Breast epithelium (tissue), 4 donors: ENCODE measurements at regions not wholly inside any gene's neighbourhood (a gene's known extent, or its start where the extent isn't known, plus 50 kb on each side); places are given as distances from the start of the nearest gene placed in this dataset.

ENCODE experiments used
- DNase-seq, 2 donors: peaks; one replicate each; pipeline ENCODE4 v3.0.0-alpha.2; 2019; ENCODE audit warnings: low spot score in 2 of 2
- H3K27ac ChIP-seq, 2 donors: fragments of 200-600 bp; sonication (generic) in 1 of 2; one replicate each; pipeline ENCODE4 v1.5.1; 2016 to 2019; ENCODE audit warnings: mild to moderate bottlenecking in 1 of 2
- H3K27me3 ChIP-seq, 2 donors: fragments of 200-600 bp; sonication (generic) in 1 of 2; one replicate each; pipeline versions ENCODE4 v1.5.1 to v1.6.0; 2017 to 2019; ENCODE audit warnings: control low read depth in 1 of 2, mild to moderate bottlenecking in 1 of 2
- H3K36me3 ChIP-seq: fragments of 200-600 bp; one replicate; pipeline ENCODE4 v1.5.1; 2019
- H3K4me1 ChIP-seq, 2 donors: fragments of 200-600 bp; sonication (generic); one replicate each; pipeline ENCODE4 v1.5.1; 2016 to 2019; ENCODE audit warnings: control low read depth in 1 of 2
- H3K4me3 ChIP-seq, 3 donors: fragments of 200-600 bp; sonication (generic); 1 replicate in 2 of 3; 2 replicates in 1 of 3; pipeline ENCODE4 v1.5.1; 2016 to 2019; ENCODE audit warnings: mild to moderate bottlenecking in 3 of 3, moderate library complexity in 2 of 3
- H3K9me3 ChIP-seq, 2 donors: fragments of 200-600 bp; sonication (generic) in 1 of 2; one replicate each; pipeline ENCODE4 v1.5.1; 2016 to 2019; ENCODE audit warnings: control low read depth in 1 of 2
- CTCF ChIP-seq, 3 donors: fragments of 450-650 bp; IDR thresholded peaks; one replicate each; pipeline ENCODE4 v1.5.1; 2016 to 2017; ENCODE audit warnings: antibody characterized with exemption in 3 of 3, mild to moderate bottlenecking in 3 of 3, moderate library complexity in 3 of 3
- POLR2A ChIP-seq: fragments of 450-650 bp; IDR thresholded peaks from one replicate; pipeline ENCODE4 v1.6.1; 2016; ENCODE audit warnings: antibody characterized with exemption, mild to moderate bottlenecking, moderate library complexity
- POLR2AphosphoS5 ChIP-seq, 3 donors: sonication (generic); formaldehyde crosslinking; IDR thresholded peaks; one replicate each; pipeline ENCODE4 v1.6.1; 2017; ENCODE audit warnings: antibody characterized with exemption in 3 of 3
- intact Hi-C: fragments of 100-400 bp; cut with DNase I; formaldehyde crosslinking; loops from one replicate; pipeline ENCODE4 v1.15.1; 2023; ENCODE audit warnings: low total_unique reads

DNA sequence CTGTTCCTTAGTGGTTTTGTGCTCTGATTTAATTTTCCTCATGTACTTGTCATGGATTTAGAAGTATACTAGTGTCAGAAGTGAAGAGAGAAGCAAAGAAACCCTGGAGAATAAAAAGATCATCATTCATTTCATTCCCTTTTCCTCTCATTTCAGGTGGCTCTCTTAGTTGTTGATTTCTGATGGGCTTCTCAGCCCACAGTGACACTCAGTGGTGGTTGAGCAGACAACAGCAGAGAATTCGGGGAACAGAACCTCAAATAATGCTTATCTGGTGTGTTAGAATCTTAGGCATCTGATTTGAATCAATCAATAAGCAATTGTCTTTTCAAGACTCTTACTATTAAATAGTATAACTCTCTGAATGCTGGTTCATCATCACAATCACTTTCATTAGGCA lies 1289.4 kb downstream of the FAM181B start:
- Histone ChIP-seq H3K36me3 (no peaks in the 10 kb centered on the region), H3K27me3 (no peaks in the 10 kb centered on the region), H3K9me3 (no peaks in the 10 kb centered on the region), H3K4me3 (no peak overlapping the region), H3K4me1 (no peaks in the 10 kb centered on the region), H3K27ac (no peak overlapping the region)
- intact Hi-C loops: no loop called here
- no peak for TF ChIP-seq POLR2A
- TF ChIP-seq CTCF (IDR thresholded peaks at IDR 0.05): no peak
- no peak for TF ChIP-seq POLR2AphosphoS5 (IDR thresholded peaks at IDR 0.05)
- no peak for DNase-seq

DNA sequence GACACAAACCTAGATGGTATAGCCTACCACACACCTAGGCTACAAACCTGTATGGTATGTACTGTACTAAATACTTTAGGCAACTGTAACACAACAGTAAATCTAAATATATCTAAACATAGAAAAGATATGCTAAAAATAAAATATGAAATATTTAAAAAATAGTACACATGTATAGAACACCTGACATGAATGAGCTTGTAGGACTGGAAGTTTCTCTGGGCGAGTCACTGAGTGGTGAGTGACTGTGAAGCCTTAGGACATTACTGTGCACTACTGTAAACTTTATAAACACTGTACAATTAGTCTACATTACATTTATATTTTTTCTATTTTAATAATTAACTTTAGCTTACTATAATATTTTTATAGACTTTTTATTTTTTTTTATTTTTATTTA lies 1301.3 kb downstream of the FAM181B start:
- intact Hi-C loops: no loop called here
- Histone ChIP-seq H3K36me3 (no peaks in the 10 kb centered on the region), H3K27ac (no peak overlapping the region), H3K4me3 (no peak overlapping the region), H3K27me3 (no peaks in the 10 kb centered on the region), H3K4me1 (no peaks in the 10 kb centered on the region), H3K9me3 (no peaks in the 10 kb centered on the region)
- no peak for DNase-seq
- TF ChIP-seq POLR2AphosphoS5 (IDR thresholded peaks at IDR 0.05) (no peak), POLR2A (no peak), CTCF (IDR thresholded peaks at IDR 0.05) (no peak)

GRCh38 chr11:81424822-81425221 lies 1308.8 kb downstream of the FAM181B start:
- DNase-seq: no peak
- no peaks in the 10 kb centered on the region for H3K27me3 ChIP-seq
- no peaks in the 10 kb centered on the region for H3K9me3 ChIP-seq
- intact Hi-C loops: no loop called here
- H3K4me3 ChIP-seq: no peak overlapping the region
- no peaks in the 10 kb centered on the region for H3K36me3 ChIP-seq
- TF ChIP-seq CTCF (IDR thresholded peaks at IDR 0.05) (no peak), POLR2AphosphoS5 (IDR thresholded peaks at IDR 0.05) (no peak), POLR2A (no peak)
- H3K4me1 ChIP-seq: no peaks in the 10 kb centered on the region
- H3K27ac ChIP-seq: no peak overlapping the region

DNA sequence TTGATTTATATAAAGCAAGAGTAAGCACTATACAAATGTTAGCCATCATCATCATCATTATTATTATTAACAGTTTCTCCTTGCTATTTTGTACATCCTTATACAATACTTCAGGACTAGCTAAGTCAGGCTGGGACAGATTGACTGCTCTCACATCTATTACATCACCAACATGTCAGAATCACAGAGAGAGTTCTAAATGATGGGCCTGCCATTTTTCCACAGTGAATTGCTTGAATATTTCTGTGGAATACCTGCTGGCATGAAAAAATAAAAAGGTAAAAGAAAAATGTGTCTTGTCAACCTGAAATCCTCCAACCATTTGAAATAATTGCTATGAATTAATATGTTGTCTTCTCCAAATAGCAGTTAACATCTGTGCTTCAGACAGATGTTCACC lies 1311.3 kb downstream of the FAM181B start:
- Histone ChIP-seq H3K36me3 (no peaks in the 10 kb centered on the region), H3K4me3 (no peak overlapping the region), H3K27ac (no peak overlapping the region), H3K4me1 (no peaks in the 10 kb centered on the region), H3K9me3 (no peaks in the 10 kb centered on the region), H3K27me3 (no peaks in the 10 kb centered on the region)
- TF ChIP-seq CTCF (IDR thresholded peaks at IDR 0.05): no peak
- no peak for TF ChIP-seq POLR2A
- no peak for DNase-seq
- intact Hi-C loops: no loop called here

DNA sequence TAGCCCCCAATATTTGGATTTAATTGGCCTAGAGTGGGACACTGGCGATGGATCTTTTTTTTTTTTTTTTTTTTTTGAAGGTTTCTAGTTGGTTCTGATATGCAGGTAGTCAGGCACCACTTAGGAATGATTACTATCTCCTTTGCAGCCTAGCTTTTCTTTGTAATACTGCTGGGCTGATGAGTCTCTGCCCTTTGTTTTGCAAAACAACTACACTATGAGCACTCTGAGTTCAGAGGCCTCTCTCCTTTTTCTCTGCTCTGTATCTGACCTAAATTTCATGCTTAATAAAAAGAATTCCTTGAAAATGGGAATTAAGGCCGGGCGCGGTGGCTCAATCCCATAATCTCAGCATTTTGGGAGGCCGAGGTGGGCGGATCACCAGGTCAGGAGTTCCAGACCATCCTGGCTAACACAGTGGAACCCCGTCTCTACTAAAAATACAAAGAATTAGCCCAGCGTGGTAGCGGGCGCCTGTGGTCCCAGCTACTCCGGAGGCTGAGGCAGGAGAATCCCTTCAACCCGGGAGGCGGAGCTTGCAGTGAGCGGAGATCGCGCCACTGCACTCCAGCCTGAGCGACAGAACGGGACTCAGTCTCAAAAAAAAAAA lies 1312.3 kb downstream of the FAM181B start:
- no peak for DNase-seq
- intact Hi-C loops: no loop called here
- Histone ChIP-seq H3K9me3 (no peaks in the 10 kb centered on the region), H3K27ac (no peak overlapping the region), H3K36me3 (no peaks in the 10 kb centered on the region), H3K4me1 (no peaks in the 10 kb centered on the region), H3K4me3 (no peak overlapping the region), H3K27me3 (no peaks in the 10 kb centered on the region)
- TF ChIP-seq CTCF (IDR thresholded peaks at IDR 0.05) (no peak), POLR2AphosphoS5 (IDR thresholded peaks at IDR 0.05) (no peak), POLR2A (no peak)
